Esophagus mucosa (tissue), 1 donor: ENCODE measurements at regions not wholly inside any gene's neighbourhood (a gene's known extent, or its start where the extent isn't known, plus 50 kb on each side); places are given as distances from the start of the nearest gene placed in this dataset.

Experiments used
- ATAC-seq: fragments of 200-7000 bp; cut with Tn5 transposase; one replicate; pipeline ENCODE4 v1.9.1; 2020
- donor health status: DM: yes; HTN: yes; CAD: no.

- no peak for ATAC-seq
Observed at GRCh38 chr9:109914280-109915027, 134.5 kb downstream of the PALM2AKAP2 start.

- no peak for ATAC-seq
Observed at GRCh38 chr9:109916316-109916715, 136.3 kb downstream of the PALM2AKAP2 start.

- ATAC-seq = peak; percentile 38
Observed at GRCh38 chr9:109918339-109919163, 138.6 kb downstream of the PALM2AKAP2 start.

GRCh38 chr9:109919736-109920408 lies 139.9 kb downstream of the PALM2AKAP2 start:
- no peak for ATAC-seq

- ATAC-seq = no peak
Observed at GRCh38 chr9:109922617-109923470, 142.8 kb downstream of the PALM2AKAP2 start.

- ATAC-seq = no peak
Observed at GRCh38 chr9:109923471-109923760, 143.4 kb downstream of the PALM2AKAP2 start.

GRCh38 chr9:109923806-109924205 lies 143.8 kb downstream of the PALM2AKAP2 start:
- no peak for ATAC-seq

GRCh38 chr9:109925799-109926198 lies 145.8 kb downstream of the PALM2AKAP2 start:
- no peak for ATAC-seq

- no peak for ATAC-seq
Observed at GRCh38 chr9:109926421-109926869, 146.4 kb downstream of the PALM2AKAP2 start.

- ATAC-seq = no peak
Observed at GRCh38 chr9:109931623-109932022, 151.6 kb downstream of the PALM2AKAP2 start.

- ATAC-seq = no peak
Observed at GRCh38 chr9:109934136-109934856, 154.3 kb downstream of the PALM2AKAP2 start.

GRCh38 chr9:109934857-109935215 lies 154.8 kb downstream of the PALM2AKAP2 start:
- no peak for ATAC-seq

GRCh38 chr9:109935406-109936087 lies 155.5 kb downstream of the PALM2AKAP2 start:
- no peak for ATAC-seq

GRCh38 chr9:109937861-109938453 lies 158.0 kb downstream of the PALM2AKAP2 start:
- ATAC-seq = no peak

GRCh38 chr9:109939698-109940342 lies 159.8 kb downstream of the PALM2AKAP2 start:
- ATAC-seq = no peak

- ATAC-seq = no peak
Observed at GRCh38 chr9:109940561-109940960, 160.6 kb downstream of the PALM2AKAP2 start.

- no peak for ATAC-seq
Observed at GRCh38 chr9:109941771-109942170, 161.8 kb downstream of the PALM2AKAP2 start.

- no peak for ATAC-seq
Observed at GRCh38 chr9:109945573-109945972, 165.6 kb downstream of the PALM2AKAP2 start.

- no peak for ATAC-seq
Observed at GRCh38 chr9:109948453-109948852, 168.5 kb downstream of the PALM2AKAP2 start.
